GM21737 (cell line): ENCODE measurements at regions not wholly inside any gene's neighbourhood (a gene's known extent, or its start where the extent isn't known, plus 50 kb on each side); places are given as distances from the start of the nearest gene placed in this dataset.
"Not testable (repeated sequence)": the region's sequence is repeated elsewhere in the genome, so short reads cannot be mapped to it uniquely, and the experiment has no call there.

Experiments used
- ATAC-seq: cut with Tn5 transposase; IDR thresholded peaks from one replicate; pipeline ENCODE4 v1.9.1; 2021; ENCODE audit warnings: mild to moderate bottlenecking, moderate library complexity; ENCODE audit not compliant: unreplicated experiment

- no peak for ATAC-seq
Observed at GRCh38 chr15:95119041-95119610, 887.8 kb downstream of the MCTP2 start.

DNA sequence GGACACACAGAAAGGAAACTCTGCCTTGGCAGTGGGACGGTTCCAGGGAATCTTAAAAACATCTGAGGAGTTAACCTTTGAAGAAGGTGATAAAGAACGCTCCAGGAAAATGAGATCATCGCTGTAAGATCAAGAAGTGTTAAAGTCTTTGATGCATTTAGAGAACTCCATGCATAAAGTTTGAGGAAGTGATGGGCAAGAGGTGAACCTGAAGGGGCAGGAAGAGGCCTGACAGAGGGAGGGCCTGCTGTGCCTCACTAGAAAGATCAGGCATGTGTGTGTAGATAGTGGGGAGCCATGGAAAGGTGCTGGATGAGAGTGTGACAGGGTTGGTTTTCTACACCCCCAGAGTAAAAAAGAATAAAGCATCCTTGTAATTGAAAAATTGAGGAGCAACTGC is 889.2 kb downstream of the MCTP2 start:
- no peak for ATAC-seq

- ATAC-seq, result no peak
Observed at GRCh38 chr15:95121191-95121590, 889.8 kb downstream of the MCTP2 start.

DNA sequence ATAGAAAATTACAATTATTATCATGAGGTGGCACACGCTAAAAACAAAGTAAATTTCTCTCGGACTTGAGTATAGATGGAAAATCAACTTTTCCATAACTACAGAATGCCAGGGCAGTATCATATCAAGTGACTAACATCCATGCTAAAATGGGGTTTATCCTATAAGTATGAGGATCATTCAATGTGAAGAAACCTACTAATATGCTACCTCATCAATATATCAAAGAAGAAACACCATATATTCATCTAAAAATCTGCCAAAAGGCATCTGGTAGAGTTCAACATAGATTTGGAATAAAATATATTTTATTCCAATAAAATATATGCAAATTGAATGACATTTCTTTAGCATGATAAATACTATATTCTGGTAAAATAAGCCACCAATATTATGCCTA is 894.4 kb downstream of the MCTP2 start:
- no peak for ATAC-seq

DNA sequence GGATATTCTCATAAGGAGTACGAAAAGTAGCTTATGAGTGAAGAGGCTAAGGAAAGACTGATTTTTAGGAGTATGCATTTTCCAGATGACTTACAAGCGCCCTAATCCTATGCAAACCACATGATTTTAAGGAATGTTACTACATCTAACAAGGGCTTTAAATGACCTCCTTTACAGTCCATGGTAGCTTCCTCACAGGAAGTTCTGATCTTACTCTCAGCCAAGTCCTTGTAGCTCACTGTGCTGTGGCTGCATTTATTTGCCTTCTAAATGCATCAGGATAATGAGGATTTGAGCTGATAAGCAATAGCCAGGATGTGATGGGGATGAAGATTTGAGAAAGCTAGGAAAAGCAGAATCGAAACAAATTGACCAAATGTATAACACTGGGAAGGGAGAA is 896.0 kb downstream of the MCTP2 start:
- no peak for ATAC-seq

GRCh38 chr15:95129574-95129973 is 898.2 kb downstream of the MCTP2 start:
- no peak for ATAC-seq

DNA sequence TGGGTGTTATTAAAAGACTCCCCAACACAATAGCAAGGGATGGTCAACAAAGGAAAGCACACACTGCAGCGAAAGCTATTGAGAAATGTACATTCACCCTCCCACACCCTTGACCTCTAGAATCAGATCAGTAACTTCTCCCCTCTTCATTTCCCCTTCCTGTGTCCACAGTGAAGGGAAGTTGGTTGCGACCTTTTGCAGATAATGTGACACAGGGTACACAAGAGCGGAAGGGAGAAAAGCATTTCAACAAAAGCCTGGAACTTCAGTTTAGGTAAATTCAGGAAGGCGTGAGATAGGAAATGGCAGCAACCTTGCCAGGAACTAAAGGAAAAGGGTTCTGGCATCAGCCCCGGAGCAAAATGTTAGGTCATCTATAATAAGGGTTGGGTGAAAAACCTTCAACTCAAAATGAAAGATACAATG is 899.8 kb downstream of the MCTP2 start:
- ATAC-seq, result no peak

- ATAC-seq, result no peak
Observed at GRCh38 chr15:95132774-95133173, 901.4 kb downstream of the MCTP2 start.

- no peak for ATAC-seq
Observed at GRCh38 chr15:95134431-95135110, 903.2 kb downstream of the MCTP2 start.

DNA sequence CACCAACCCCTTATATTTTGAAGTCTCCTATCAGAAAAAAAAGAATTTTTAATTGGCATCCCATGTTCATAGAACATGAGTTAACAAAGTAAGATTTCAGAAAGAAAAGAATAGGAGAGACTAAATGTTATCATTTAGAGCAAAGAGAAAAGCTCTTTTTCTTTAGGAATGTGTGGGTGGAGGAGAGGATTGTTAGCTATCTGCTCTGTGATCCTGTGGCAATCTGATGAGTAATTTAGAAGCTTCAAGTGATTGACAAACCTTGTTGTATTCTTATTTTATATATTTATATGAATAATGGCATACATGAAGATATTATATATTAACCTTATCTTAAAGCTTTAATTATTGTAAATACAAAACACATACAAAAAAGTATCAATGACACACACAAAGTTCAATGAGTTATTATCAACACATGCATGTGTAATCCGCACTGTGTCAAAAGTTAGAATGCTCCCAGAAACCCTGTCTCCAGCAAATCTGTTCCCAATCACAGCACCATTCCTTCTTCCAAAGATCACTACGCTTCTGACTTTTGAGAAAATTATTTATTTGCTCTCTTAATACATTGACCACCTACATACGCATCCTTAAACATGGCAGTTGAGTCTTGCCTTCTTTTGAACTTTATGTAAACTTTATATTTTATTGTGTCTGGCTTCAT is 907.4 kb downstream of the MCTP2 start:
- ATAC-seq, result no peak

GRCh38 chr15:95141486-95141885 is 910.1 kb downstream of the MCTP2 start:
- no peak for ATAC-seq

DNA sequence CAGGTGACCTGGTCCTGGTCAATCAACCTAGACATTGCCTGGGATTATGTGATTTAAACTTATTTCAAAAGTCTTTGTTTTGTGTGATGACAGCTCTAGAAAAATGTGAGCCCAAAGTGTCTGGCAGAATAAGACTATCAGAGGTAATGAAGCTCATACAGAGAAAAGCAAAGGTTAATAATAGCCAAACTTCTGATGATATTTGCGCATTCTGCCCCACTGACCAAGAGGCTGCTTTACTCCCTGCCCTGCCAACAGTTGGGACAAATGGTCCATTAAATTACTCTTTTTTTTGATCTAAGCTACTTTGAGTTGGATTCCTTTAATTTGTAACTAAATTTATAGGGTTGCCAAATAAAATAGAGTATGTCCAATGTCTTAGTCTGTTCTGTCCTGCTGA is 911.2 kb downstream of the MCTP2 start:
- no peak for ATAC-seq

GRCh38 chr15:95146481-95146880 is 915.1 kb downstream of the MCTP2 start:
- ATAC-seq, result no peak

DNA sequence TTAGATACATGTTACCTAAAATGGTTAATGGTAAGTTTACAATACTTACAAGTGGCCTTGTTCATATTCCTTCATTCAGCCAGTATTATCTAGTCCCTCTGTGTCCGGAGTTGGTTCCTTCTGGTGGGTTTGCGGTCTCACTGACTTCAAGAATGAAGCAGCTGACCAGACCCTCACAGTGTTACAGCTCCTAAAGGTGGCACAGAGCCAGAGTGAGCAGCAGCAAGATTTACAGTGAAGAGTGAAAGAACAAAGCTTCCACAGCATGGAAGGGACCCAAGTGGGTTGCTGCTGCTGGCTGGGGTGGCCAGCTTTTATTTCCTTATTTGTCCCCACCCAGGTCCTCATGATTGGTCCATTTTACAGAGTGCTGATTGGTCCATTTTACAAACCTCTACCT is 916.8 kb downstream of the MCTP2 start:
- ATAC-seq, result no peak

DNA sequence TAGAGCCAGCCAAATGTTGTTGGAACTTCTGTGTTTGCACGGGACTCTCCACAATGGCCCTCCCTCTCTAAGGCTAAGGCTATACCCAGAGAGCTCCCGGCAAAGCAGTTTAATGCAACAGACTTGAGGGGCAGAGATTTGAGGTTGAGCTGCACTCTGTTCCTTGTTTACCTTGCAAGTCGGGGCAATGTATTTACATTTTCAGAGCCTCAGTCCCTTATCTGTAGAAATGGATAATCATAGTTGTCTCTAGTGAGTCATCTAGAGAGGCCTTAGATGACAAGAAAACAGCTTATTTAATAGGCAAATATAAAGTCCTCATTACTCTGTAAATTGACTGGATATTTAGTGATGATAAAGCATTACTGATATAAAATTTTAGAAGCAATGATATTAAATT is 917.7 kb downstream of the MCTP2 start:
- ATAC-seq, result no peak

- ATAC-seq, result no peak
Observed at GRCh38 chr15:95149771-95150170, 918.4 kb downstream of the MCTP2 start.

DNA sequence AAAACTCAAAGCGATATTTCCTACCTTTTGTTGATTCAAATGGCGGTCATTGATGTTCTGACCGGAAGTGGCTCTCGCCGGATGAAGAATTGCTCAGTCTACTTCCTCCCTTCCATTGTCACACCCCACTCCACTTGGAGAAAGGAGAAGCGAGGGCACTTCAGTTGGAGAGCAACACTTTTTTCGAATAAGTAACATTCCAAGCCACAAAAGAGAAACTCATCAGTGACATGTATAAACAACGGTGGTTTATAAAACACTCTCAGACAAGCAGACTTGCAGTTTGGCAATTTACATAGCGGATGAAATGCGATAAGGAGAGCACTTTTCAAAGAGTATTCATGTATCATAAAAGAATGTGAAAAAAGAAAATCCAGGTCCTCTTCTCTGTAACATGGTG is 919.1 kb downstream of the MCTP2 start:
- ATAC-seq, result no peak

DNA sequence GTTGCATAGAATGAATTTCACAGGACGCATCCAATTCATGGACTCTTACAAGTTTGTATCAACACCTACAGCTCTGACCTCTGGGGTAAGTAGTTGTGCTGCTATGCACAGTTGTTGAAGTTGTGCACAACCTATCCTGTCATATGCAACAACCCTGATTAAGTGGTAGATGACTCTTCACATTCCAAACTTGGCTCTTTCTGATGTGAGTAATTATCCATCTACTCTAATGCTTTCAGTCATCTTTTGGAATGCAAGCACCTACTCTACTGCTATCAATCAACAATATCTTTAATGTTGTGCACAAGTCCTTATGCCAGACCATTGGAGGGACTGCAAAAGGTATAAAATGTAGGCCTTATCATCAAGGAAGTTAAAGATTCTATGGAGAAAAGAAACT is 921.4 kb downstream of the MCTP2 start:
- no peak for ATAC-seq

GRCh38 chr15:95153201-95153600 is 921.8 kb downstream of the MCTP2 start:
- not testable (repeated sequence) for ATAC-seq

DNA sequence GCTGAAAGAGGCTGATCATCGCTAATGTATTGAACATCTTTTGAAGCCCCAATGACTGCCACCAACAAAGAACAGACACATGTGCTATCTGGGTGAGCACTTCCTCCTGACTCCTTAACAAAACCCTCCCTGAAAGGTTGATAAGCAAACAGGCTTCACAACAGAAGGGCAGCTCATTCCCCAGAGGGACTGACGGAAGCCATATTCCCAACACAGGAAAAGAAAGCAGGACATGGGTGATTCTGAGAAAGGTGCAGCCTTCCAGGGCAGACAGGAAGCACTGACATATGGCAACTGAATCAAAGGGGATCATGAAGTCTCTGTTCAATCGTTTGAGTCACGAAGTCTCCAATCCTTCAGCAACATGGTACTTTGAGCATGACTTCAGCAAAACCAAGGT is 929.0 kb downstream of the MCTP2 start:
- ATAC-seq, result no peak

DNA sequence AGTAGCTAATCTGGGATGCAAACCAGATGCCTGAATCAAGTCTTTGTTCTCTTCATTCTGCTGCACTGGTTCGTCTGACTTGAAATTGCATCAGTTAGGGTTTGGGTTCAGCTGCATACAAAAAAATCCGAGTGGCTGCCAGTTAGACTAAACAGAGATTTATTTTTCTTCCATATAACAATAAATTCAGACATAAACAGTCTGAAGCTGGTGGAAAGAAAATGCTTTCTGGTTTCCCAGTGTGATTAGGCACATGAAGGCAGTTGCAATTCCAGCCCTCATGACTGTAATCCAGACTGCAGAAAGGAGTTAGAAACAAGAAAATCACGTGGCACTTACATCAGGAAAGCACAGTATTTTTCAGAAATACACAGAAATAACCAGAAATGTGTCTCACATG is 930.7 kb downstream of the MCTP2 start:
- ATAC-seq, result no peak

DNA sequence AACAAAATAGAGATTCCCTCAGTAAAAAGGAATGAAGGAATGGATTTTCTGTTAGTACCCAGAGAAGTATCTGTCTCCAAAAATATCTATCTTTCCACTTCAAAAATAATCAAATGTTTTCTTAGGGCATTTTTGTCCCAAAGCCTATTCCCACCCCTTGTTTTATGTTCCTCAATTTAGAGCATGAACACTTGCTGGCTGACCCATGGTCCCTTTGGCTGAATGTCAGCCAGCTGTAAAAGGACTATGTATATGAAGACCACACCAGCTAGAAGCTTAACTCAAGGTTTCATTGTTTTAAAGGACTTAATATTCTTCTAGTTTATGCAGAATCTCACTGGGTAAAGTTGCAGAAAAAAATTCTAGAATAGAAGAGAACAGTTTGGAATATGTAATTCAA is 931.2 kb downstream of the MCTP2 start:
- ATAC-seq, result no peak
